Sigmoid colon (tissue), 4 donors: ENCODE measurements at regions not wholly inside any gene's neighbourhood (a gene's known extent, or its start where the extent isn't known, plus 50 kb on each side); places are given as distances from the start of the nearest gene placed in this dataset.

Experiments
- CTCF ChIP-seq, 4 experiments: fragments of 450-650 bp in 3 of 4; fragments of 200-600 bp in 1 of 4; IDR thresholded peaks; one replicate each; pipeline ENCODE4 v1.5.1; 2016 to 2019; ENCODE audit warnings: antibody characterized with exemption in 4 of 4, mild to moderate bottlenecking in 3 of 4, moderate library complexity in 2 of 4
- EP300 ChIP-seq, 4 donors: sonication (generic); formaldehyde crosslinking; IDR thresholded peaks; one replicate each; pipeline ENCODE4 v1.6.1; 2017; ENCODE audit warnings: antibody characterized with exemption in 4 of 4
- POLR2A ChIP-seq, 2 donors: fragments of 450-650 bp; IDR thresholded peaks; one replicate each; pipeline ENCODE4 v1.6.1; 2016; ENCODE audit warnings: antibody characterized with exemption in 2 of 2, mild to moderate bottlenecking in 2 of 2, moderate library complexity in 2 of 2
- POLR2AphosphoS5 ChIP-seq, 4 donors: sonication (generic); formaldehyde crosslinking; IDR thresholded peaks; one replicate each; pipeline ENCODE4 v1.6.1; 2017; ENCODE audit warnings: antibody characterized with exemption in 4 of 4

DNA sequence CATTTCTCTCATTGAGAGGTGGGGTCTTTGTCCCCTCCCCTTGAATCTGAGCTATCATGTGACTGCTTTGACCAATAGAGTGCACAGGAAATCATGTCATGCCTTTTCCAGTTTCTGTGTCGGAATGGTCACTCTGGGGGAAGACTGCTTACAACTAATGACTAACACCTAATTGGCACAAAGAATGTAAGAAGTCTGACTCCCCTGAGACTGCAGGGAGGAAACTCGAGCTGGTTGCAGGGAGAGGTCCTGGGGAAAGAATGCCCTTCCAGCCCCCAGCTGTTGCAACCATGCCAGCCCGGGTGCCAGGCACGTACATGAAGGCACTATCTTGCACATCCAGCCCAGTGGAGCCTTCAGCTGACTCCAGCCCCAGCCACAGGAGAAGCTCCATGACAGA, 254.2 kb downstream of the DHX15 start:
- TF ChIP-seq POLR2AphosphoS5 (IDR thresholded peaks at IDR 0.05) (no peak), CTCF (IDR thresholded peaks at IDR 0.05) (no peak), EP300 (IDR thresholded peaks at IDR 0.05) (no peak), POLR2A (IDR thresholded peaks at IDR 0.05) (no peak)
